ENCODE measurements at regions not wholly inside any gene's neighbourhood (a gene's known extent, or its start where the extent isn't known, plus 50 kb on each side); places are given as distances from the start of the nearest gene placed in this dataset.
"Not testable (repeated sequence)": the region's sequence is repeated elsewhere in the genome, so short reads cannot be mapped to it uniquely, and the experiment has no call there.

GRCh38 chr2:125797192-125797591 is 858.8 kb upstream of the GYPC start:
- no peak overlapping the region for H3K4me3 ChIP-seq (ENCODE audit: low read length in 2 of 2)
- H3K4me1 ChIP-seq (ENCODE audit: control insufficient read depth in 2 of 2, insufficient read depth in 2 of 2, low read length in 2 of 2) = no peaks in the 10 kb centered on the region
- no peaks in the 10 kb centered on the region for H3K9me3 ChIP-seq (ENCODE audit: control insufficient read depth in 2 of 2, insufficient read depth in 1 of 2, low read length in 1 of 2)
- no peak for DNase-seq (ENCODE audit: low read depth in 6 of 9, low spot score in 9 of 9)
- H3K27ac ChIP-seq (ENCODE audit: low read depth in 1 of 2, low read length in 1 of 2) = no peak overlapping the region
- 97% methylated on average over 3 of the region's 4 CpGs for WGBS
- no peaks in the 10 kb centered on the region for H3K36me3 ChIP-seq (ENCODE audit: control insufficient read depth in 2 of 2, insufficient read depth in 2 of 2, low read length in 1 of 2)
- H3K27me3 ChIP-seq (ENCODE audit: control insufficient read depth in 2 of 2, insufficient read depth in 1 of 2, low read length in 1 of 2) = no peaks in the 10 kb centered on the region

- Histone ChIP-seq H3K4me3 (ENCODE audit: low read length in 2 of 2) (no peak overlapping the region), H3K36me3 (ENCODE audit: control insufficient read depth in 2 of 2, insufficient read depth in 2 of 2, low read length in 1 of 2) (no peaks in the 10 kb centered on the region), H3K27ac (ENCODE audit: low read depth in 1 of 2, low read length in 1 of 2) (no peak overlapping the region), H3K4me1 (ENCODE audit: control insufficient read depth in 2 of 2, insufficient read depth in 2 of 2, low read length in 2 of 2) (no peaks in the 10 kb centered on the region), H3K27me3 (ENCODE audit: control insufficient read depth in 2 of 2, insufficient read depth in 1 of 2, low read length in 1 of 2) (no peaks in the 10 kb centered on the region), H3K9me3 (ENCODE audit: control insufficient read depth in 2 of 2, insufficient read depth in 1 of 2, low read length in 1 of 2) (peaks cover 0 to 11% of the 10 kb centered on the region in 2 donors)
- no peak for DNase-seq (ENCODE audit: low read depth in 6 of 9, low spot score in 9 of 9)
- WGBS = 93% methylated on average over 5 of the region's 5 CpGs
Observed at GRCh38 chr2:125822746-125823145, 833.2 kb upstream of the GYPC start.

- not testable (repeated sequence) for H3K4me1 ChIP-seq (ENCODE audit: control insufficient read depth in 2 of 2, insufficient read depth in 2 of 2, low read length in 2 of 2); DNase-seq (ENCODE audit: low read depth in 6 of 9, low spot score in 9 of 9); H3K36me3 ChIP-seq (ENCODE audit: control insufficient read depth in 2 of 2, insufficient read depth in 2 of 2, low read length in 1 of 2); H3K27ac ChIP-seq (ENCODE audit: low read depth in 1 of 2, low read length in 1 of 2); H3K4me3 ChIP-seq (ENCODE audit: low read length in 2 of 2); H3K27me3 ChIP-seq (ENCODE audit: control insufficient read depth in 2 of 2, insufficient read depth in 1 of 2, low read length in 1 of 2)
- 92% methylated on average over 9 of the region's 9 CpGs for WGBS
- H3K9me3 ChIP-seq (ENCODE audit: control insufficient read depth in 2 of 2, insufficient read depth in 1 of 2, low read length in 1 of 2) = peaks cover 0 to 11% of the 10 kb centered on the region in 2 donors
Observed at GRCh38 chr2:125825781-125826180, 830.2 kb upstream of the GYPC start.

- H3K27me3 ChIP-seq (ENCODE audit: control insufficient read depth in 2 of 2, insufficient read depth in 1 of 2, low read length in 1 of 2) = no peaks in the 10 kb centered on the region
- H3K9me3 ChIP-seq (ENCODE audit: control insufficient read depth in 2 of 2, insufficient read depth in 1 of 2, low read length in 1 of 2) = no peaks in the 10 kb centered on the region
- WGBS = 56% methylated on average over 3 of the region's 3 CpGs
- no peak overlapping the region for H3K4me3 ChIP-seq (ENCODE audit: low read length in 2 of 2)
- H3K4me1 ChIP-seq (ENCODE audit: control insufficient read depth in 2 of 2, insufficient read depth in 2 of 2, low read length in 2 of 2) = no peaks in the 10 kb centered on the region
- no peak overlapping the region for H3K27ac ChIP-seq (ENCODE audit: low read depth in 1 of 2, low read length in 1 of 2)
- no peak for DNase-seq (ENCODE audit: low read depth in 6 of 9, low spot score in 9 of 9)
- no peaks in the 10 kb centered on the region for H3K36me3 ChIP-seq (ENCODE audit: control insufficient read depth in 2 of 2, insufficient read depth in 2 of 2, low read length in 1 of 2)
Observed at GRCh38 chr2:125837128-125837527, 818.8 kb upstream of the GYPC start.

- DNase-seq (ENCODE audit: low read depth in 6 of 9, low spot score in 9 of 9) = no peak
- no peaks in the 10 kb centered on the region for H3K27me3 ChIP-seq (ENCODE audit: control insufficient read depth in 2 of 2, insufficient read depth in 1 of 2, low read length in 1 of 2)
- 90% methylated on average over 5 of the region's 5 CpGs for WGBS
- H3K4me3 ChIP-seq (ENCODE audit: low read length in 2 of 2) = no peak overlapping the region
- no peaks in the 10 kb centered on the region for H3K4me1 ChIP-seq (ENCODE audit: control insufficient read depth in 2 of 2, insufficient read depth in 2 of 2, low read length in 2 of 2)
- no peaks in the 10 kb centered on the region for H3K36me3 ChIP-seq (ENCODE audit: control insufficient read depth in 2 of 2, insufficient read depth in 2 of 2, low read length in 1 of 2)
- no peaks in the 10 kb centered on the region for H3K9me3 ChIP-seq (ENCODE audit: control insufficient read depth in 2 of 2, insufficient read depth in 1 of 2, low read length in 1 of 2)
- no peak overlapping the region for H3K27ac ChIP-seq (ENCODE audit: low read depth in 1 of 2, low read length in 1 of 2)
Observed at GRCh38 chr2:125837611-125838010, 818.3 kb upstream of the GYPC start.

- DNase-seq (ENCODE audit: low read depth in 6 of 9, low spot score in 9 of 9) = no peak
- H3K9me3 ChIP-seq (ENCODE audit: control insufficient read depth in 2 of 2, insufficient read depth in 1 of 2, low read length in 1 of 2) = no peaks in the 10 kb centered on the region
- no peaks in the 10 kb centered on the region for H3K27me3 ChIP-seq (ENCODE audit: control insufficient read depth in 2 of 2, insufficient read depth in 1 of 2, low read length in 1 of 2)
- H3K4me3 ChIP-seq (ENCODE audit: low read length in 2 of 2) = no peak overlapping the region
- no peaks in the 10 kb centered on the region for H3K4me1 ChIP-seq (ENCODE audit: control insufficient read depth in 2 of 2, insufficient read depth in 2 of 2, low read length in 2 of 2)
- no peaks in the 10 kb centered on the region for H3K36me3 ChIP-seq (ENCODE audit: control insufficient read depth in 2 of 2, insufficient read depth in 2 of 2, low read length in 1 of 2)
- H3K27ac ChIP-seq (ENCODE audit: low read depth in 1 of 2, low read length in 1 of 2) = no peak overlapping the region
Observed at GRCh38 chr2:125839945-125840344, 816.0 kb upstream of the GYPC start.

GRCh38 chr2:125842041-125842440 is 813.9 kb upstream of the GYPC start:
- H3K27ac ChIP-seq (ENCODE audit: low read depth in 1 of 2, low read length in 1 of 2) = no peak overlapping the region
- no peak overlapping the region for H3K4me3 ChIP-seq (ENCODE audit: low read length in 2 of 2)
- no peaks in the 10 kb centered on the region for H3K27me3 ChIP-seq (ENCODE audit: control insufficient read depth in 2 of 2, insufficient read depth in 1 of 2, low read length in 1 of 2)
- no peak for DNase-seq (ENCODE audit: low read depth in 6 of 9, low spot score in 9 of 9)
- H3K9me3 ChIP-seq (ENCODE audit: control insufficient read depth in 2 of 2, insufficient read depth in 1 of 2, low read length in 1 of 2) = no peaks in the 10 kb centered on the region
- 84% methylated on average over 1 of the region's 1 CpG for WGBS
- no peaks in the 10 kb centered on the region for H3K4me1 ChIP-seq (ENCODE audit: control insufficient read depth in 2 of 2, insufficient read depth in 2 of 2, low read length in 2 of 2)
- H3K36me3 ChIP-seq (ENCODE audit: control insufficient read depth in 2 of 2, insufficient read depth in 2 of 2, low read length in 1 of 2) = no peaks in the 10 kb centered on the region

GRCh38 chr2:125850541-125850940 is 805.4 kb upstream of the GYPC start:
- Histone ChIP-seq H3K9me3 (ENCODE audit: control insufficient read depth in 2 of 2, insufficient read depth in 1 of 2, low read length in 1 of 2) (peaks cover 0 to 3% of the 10 kb centered on the region in 2 donors), H3K4me1 (ENCODE audit: control insufficient read depth in 2 of 2, insufficient read depth in 2 of 2, low read length in 2 of 2) (no peaks in the 10 kb centered on the region), H3K4me3 (ENCODE audit: low read length in 2 of 2) (no peak overlapping the region), H3K27me3 (ENCODE audit: control insufficient read depth in 2 of 2, insufficient read depth in 1 of 2, low read length in 1 of 2) (no peaks in the 10 kb centered on the region), H3K27ac (ENCODE audit: low read depth in 1 of 2, low read length in 1 of 2) (no peak overlapping the region), H3K36me3 (ENCODE audit: control insufficient read depth in 2 of 2, insufficient read depth in 2 of 2, low read length in 1 of 2) (no peaks in the 10 kb centered on the region)
- DNase-seq (ENCODE audit: low read depth in 6 of 9, low spot score in 9 of 9) = no peak

GRCh38 chr2:125852364-125852763 is 803.6 kb upstream of the GYPC start:
- no peaks in the 10 kb centered on the region for H3K36me3 ChIP-seq (ENCODE audit: control insufficient read depth in 2 of 2, insufficient read depth in 2 of 2, low read length in 1 of 2)
- H3K27ac ChIP-seq (ENCODE audit: low read depth in 1 of 2, low read length in 1 of 2) = no peak overlapping the region
- H3K27me3 ChIP-seq (ENCODE audit: control insufficient read depth in 2 of 2, insufficient read depth in 1 of 2, low read length in 1 of 2) = no peaks in the 10 kb centered on the region
- no peaks in the 10 kb centered on the region for H3K4me1 ChIP-seq (ENCODE audit: control insufficient read depth in 2 of 2, insufficient read depth in 2 of 2, low read length in 2 of 2)
- no peak overlapping the region for H3K4me3 ChIP-seq (ENCODE audit: low read length in 2 of 2)
- peaks cover 0 to 3% of the 10 kb centered on the region in 2 donors for H3K9me3 ChIP-seq (ENCODE audit: control insufficient read depth in 2 of 2, insufficient read depth in 1 of 2, low read length in 1 of 2)
- WGBS = 86% methylated on average over 1 of the region's 1 CpG
- no peak for DNase-seq (ENCODE audit: low read depth in 6 of 9, low spot score in 9 of 9)

- H3K36me3 ChIP-seq (ENCODE audit: control insufficient read depth in 2 of 2, insufficient read depth in 2 of 2, low read length in 1 of 2) = no peaks in the 10 kb centered on the region
- H3K27me3 ChIP-seq (ENCODE audit: control insufficient read depth in 2 of 2, insufficient read depth in 1 of 2, low read length in 1 of 2) = no peaks in the 10 kb centered on the region
- H3K4me3 ChIP-seq (ENCODE audit: low read length in 2 of 2) = no peak overlapping the region
- no peaks in the 10 kb centered on the region for H3K4me1 ChIP-seq (ENCODE audit: control insufficient read depth in 2 of 2, insufficient read depth in 2 of 2, low read length in 2 of 2)
- 99% methylated on average over 4 of the region's 4 CpGs for WGBS
- DNase-seq (ENCODE audit: low read depth in 6 of 9, low spot score in 9 of 9) = no peak
- no peak overlapping the region for H3K27ac ChIP-seq (ENCODE audit: low read depth in 1 of 2, low read length in 1 of 2)
- peaks cover 0 to 3% of the 10 kb centered on the region in 2 donors for H3K9me3 ChIP-seq (ENCODE audit: control insufficient read depth in 2 of 2, insufficient read depth in 1 of 2, low read length in 1 of 2)
Observed at GRCh38 chr2:125853626-125854025, 802.3 kb upstream of the GYPC start.

All from thymus (tissue), 11 donors.